ENCODE measurements at regions not wholly inside any gene's neighbourhood (a gene's known extent, or its start where the extent isn't known, plus 50 kb on each side); places are given as distances from the start of the nearest gene placed in this dataset.
"Not testable (repeated sequence)": the region's sequence is repeated elsewhere in the genome, so short reads cannot be mapped to it uniquely, and the experiment has no call there.

- no peak for DNase-seq (ENCODE audit: low read depth in 1 of 2, low spot score in 1 of 2)
Measured at GRCh38 chr12:45490232-45490881, 239.1 kb upstream of the ARID2 start.

GRCh38 chr12:45494279-45494678 is 235.2 kb upstream of the ARID2 start:
- no peak for DNase-seq (ENCODE audit: low read depth in 1 of 2, low spot score in 1 of 2)

- DNase-seq (ENCODE audit: low read depth in 1 of 2, low spot score in 1 of 2): no peak
Measured at GRCh38 chr12:45498645-45499044, 230.9 kb upstream of the ARID2 start.

GRCh38 chr12:45502481-45503128 is 226.9 kb upstream of the ARID2 start:
- DNase-seq (ENCODE audit: low read depth in 1 of 2, low spot score in 1 of 2): no peak

GRCh38 chr12:45503899-45504298 is 225.6 kb upstream of the ARID2 start:
- DNase-seq (ENCODE audit: low read depth in 1 of 2, low spot score in 1 of 2): no peak

- DNase-seq (ENCODE audit: low read depth in 1 of 2, low spot score in 1 of 2): no peak
Measured at GRCh38 chr12:45504316-45505010, 225.0 kb upstream of the ARID2 start.

GRCh38 chr12:45509187-45509586 is 220.3 kb upstream of the ARID2 start:
- DNase-seq (ENCODE audit: low read depth in 1 of 2, low spot score in 1 of 2): no peak

- no peak for DNase-seq (ENCODE audit: low read depth in 1 of 2, low spot score in 1 of 2)
Measured at GRCh38 chr12:45509621-45510020, 219.9 kb upstream of the ARID2 start.

GRCh38 chr12:45517381-45517780 is 212.1 kb upstream of the ARID2 start:
- no peak for DNase-seq (ENCODE audit: low read depth in 1 of 2, low spot score in 1 of 2)

- DNase-seq (ENCODE audit: low read depth in 1 of 2, low spot score in 1 of 2): peak in 1 of 2 donors; percentile 29
Measured at GRCh38 chr12:45518291-45519235, 210.9 kb upstream of the ARID2 start.

GRCh38 chr12:45522227-45522626 is 207.3 kb upstream of the ARID2 start:
- DNase-seq (ENCODE audit: low read depth in 1 of 2, low spot score in 1 of 2): no peak

GRCh38 chr12:45526823-45527222 is 202.7 kb upstream of the ARID2 start:
- not testable (repeated sequence) for DNase-seq (ENCODE audit: low read depth in 1 of 2, low spot score in 1 of 2)

GRCh38 chr12:45532113-45532512 is 197.4 kb upstream of the ARID2 start:
- DNase-seq (ENCODE audit: low read depth in 1 of 2, low spot score in 1 of 2): no peak

GRCh38 chr12:45535610-45536180 is 193.8 kb upstream of the ARID2 start:
- no peak for DNase-seq (ENCODE audit: low read depth in 1 of 2, low spot score in 1 of 2)

GRCh38 chr12:45536284-45536683 is 193.2 kb upstream of the ARID2 start:
- DNase-seq (ENCODE audit: low read depth in 1 of 2, low spot score in 1 of 2): no peak

GRCh38 chr12:45540661-45541341 is 188.7 kb upstream of the ARID2 start:
- DNase-seq (ENCODE audit: low read depth in 1 of 2, low spot score in 1 of 2): no peak

- DNase-seq (ENCODE audit: low read depth in 1 of 2, low spot score in 1 of 2): peak in 1 of 2 donors; percentile 55
Measured at GRCh38 chr12:45543887-45544286, 185.6 kb upstream of the ARID2 start.

GRCh38 chr12:45546545-45546944 is 183.0 kb upstream of the ARID2 start:
- DNase-seq (ENCODE audit: low read depth in 1 of 2, low spot score in 1 of 2): no peak

GRCh38 chr12:45547132-45547531 is 182.4 kb upstream of the ARID2 start:
- DNase-seq (ENCODE audit: low read depth in 1 of 2, low spot score in 1 of 2): no peak

GRCh38 chr12:45547822-45548221 is 181.7 kb upstream of the ARID2 start:
- no peak for DNase-seq (ENCODE audit: low read depth in 1 of 2, low spot score in 1 of 2)
